ENCODE measurements at regions not wholly inside any gene's neighbourhood (a gene's known extent, or its start where the extent isn't known, plus 50 kb on each side); places are given as distances from the start of the nearest gene placed in this dataset.
A peak's percentile ranks its signal among the peaks of the same experiment; 100 is the strongest.

- Histone ChIP-seq H3K9me3 (peaks cover 0 to 5% (median 0%) of the 10 kb centered on the region in 11 donors), H3K27ac (peak overlapping the region in 5 of 10 donors; percentile 26 to 89 (median 69)), H3K4me1 (peaks cover 8 to 95% (median 78%) of the 10 kb centered on the region in 9 donors), H3K27me3 (no peaks in the 10 kb centered on the region), H3K4me3 (no peak overlapping the region), H3K36me3 (no peaks in the 10 kb centered on the region)
- ATAC-seq = no peak
- no peak for TF ChIP-seq CTCF (IDR thresholded peaks at IDR 0.05)
- intact Hi-C loops (cut with DNase I) = loop anchor here in 4 of 10 donors (10.0 kb wide), 4 partner anchors 68 to 138 kb away; partner anchors contain the start of gene LIMCH1 (in 1 of the 4)
- WGBS, 2 donors = 58 to 62% methylated on average over 5 of the region's 5 CpGs
- DNase-seq = no peak
Measured at GRCh38 chr4:41432881-41433280, 105.1 kb upstream of the LIMCH1 start.

- H3K4me1 ChIP-seq = peaks cover 8 to 95% (median 78%) of the 10 kb centered on the region in 9 donors
- no peak overlapping the region for H3K4me3 ChIP-seq
- no peaks in the 10 kb centered on the region for H3K27me3 ChIP-seq
- 89 to 94% methylated on average over 3 of the region's 3 CpGs for WGBS, 2 donors
- no peak for DNase-seq
- peaks cover 0 to 5% (median 0%) of the 10 kb centered on the region in 11 donors for H3K9me3 ChIP-seq
- intact Hi-C loops (cut with DNase I) = loop anchor here in 4 of 10 donors (10.0 kb wide), 4 partner anchors 69 to 139 kb away; partner anchors contain the start of gene LIMCH1 (in 1 of the 4)
- no peaks in the 10 kb centered on the region for H3K36me3 ChIP-seq
- TF ChIP-seq CTCF (IDR thresholded peaks at IDR 0.05) = no peak
- H3K27ac ChIP-seq = peak overlapping the region in 4 of 10 donors; percentile 58 to 89 (median 78)
- ATAC-seq = no peak
Measured at GRCh38 chr4:41433361-41433760, 104.6 kb upstream of the LIMCH1 start.

GRCh38 chr4:41435510-41435909 lies 102.4 kb upstream of the LIMCH1 start:
- no peak for TF ChIP-seq CTCF (IDR thresholded peaks at IDR 0.05)
- no peak overlapping the region for H3K4me3 ChIP-seq
- no peaks in the 10 kb centered on the region for H3K9me3 ChIP-seq
- peaks cover 5 to 93% (median 71%) of the 10 kb centered on the region in 9 donors for H3K4me1 ChIP-seq
- DNase-seq (no peak), ATAC-seq (no peak)
- H3K36me3 ChIP-seq = no peaks in the 10 kb centered on the region
- no peaks in the 10 kb centered on the region for H3K27me3 ChIP-seq
- WGBS, 2 donors = 96 to 97% methylated on average over 1 of the region's 1 CpG
- intact Hi-C loops (cut with DNase I) = loop anchor here in 5 of 10 donors (5.0 to 10.0 kb wide), 7 partner anchors 71 to 222 kb away; partner anchors contain the start of gene LIMCH1 (in 2 of the 5)
- H3K27ac ChIP-seq = peak overlapping the region in 6 of 10 donors; percentile 59 to 89 (median 82)

- peak overlapping the region; percentile 11 to 89 (median 74) for H3K27ac ChIP-seq
- DNase-seq (no peak), ATAC-seq (peak in 6 of 8 donors; percentile 34 to 70 (median 56))
- peak overlapping the region in 3 of 10 donors; percentile 6 to 17 (median 14) for H3K4me3 ChIP-seq
- peaks cover 5 to 85% (median 62%) of the 10 kb centered on the region in 9 donors for H3K4me1 ChIP-seq
- intact Hi-C loops (cut with DNase I) = loop anchor here in 5 of 10 donors (5.0 to 10.0 kb wide), 7 partner anchors 72 to 221 kb away; partner anchors contain the start of gene LIMCH1 (in 2 of the 5)
- H3K27me3 ChIP-seq = no peaks in the 10 kb centered on the region
- no peak for TF ChIP-seq CTCF (IDR thresholded peaks at IDR 0.05)
- WGBS, 2 donors = 39% methylated on average over 4 of the region's 4 CpGs
- no peaks in the 10 kb centered on the region for H3K36me3 ChIP-seq
- H3K9me3 ChIP-seq = no peaks in the 10 kb centered on the region
Measured at GRCh38 chr4:41436419-41436818, 101.5 kb upstream of the LIMCH1 start.
